Progenitor cell of endocrine pancreas (in vitro differentiated cells): ENCODE measurements at regions not wholly inside any gene's neighbourhood (a gene's known extent, or its start where the extent isn't known, plus 50 kb on each side); places are given as distances from the start of the nearest gene placed in this dataset.

Experiments
- DNase-seq: peaks from one replicate; pipeline ENCODE4 v3.0.0; 2021; ENCODE audit warnings: low spot score; ENCODE audit not compliant: unreplicated experiment
- H3K27ac Mint-ChIP-seq: 2 replicates; pipeline ENCODE4 v1.8.0; 2021; ENCODE audit warnings: mild to moderate bottlenecking, moderate library complexity, mixed read lengths
- H3K27me3 Mint-ChIP-seq: 2 replicates; pipeline ENCODE4 v1.8.0; 2021; ENCODE audit warnings: mixed read lengths
- H3K36me3 Mint-ChIP-seq: 2 replicates; pipeline ENCODE4 v1.8.0; 2022; ENCODE audit warnings: mixed read lengths; ENCODE audit not compliant: insufficient read depth
- H3K4me1 Mint-ChIP-seq: 2 replicates; pipeline ENCODE4 v1.8.0; 2021; ENCODE audit warnings: low read depth, mixed read lengths
- H3K4me3 Mint-ChIP-seq: 2 replicates; pipeline ENCODE4 v1.8.0; 2021; ENCODE audit warnings: low read depth, mild to moderate bottlenecking, moderate library complexity, mixed read lengths
- H3K9me3 Mint-ChIP-seq: 2 replicates; pipeline ENCODE4 v1.8.0; 2021; ENCODE audit warnings: low read depth, mixed read lengths
- TF ChIP-seq, protein P1 (sequence below): fragments of 200-600 bp; sonication (generic); IDR thresholded peaks from one replicate; pipeline ENCODE4 v1.5.0; 2021; ENCODE audit warnings: antibody characterized with exemption, mild to moderate bottlenecking; ENCODE audit not compliant: unreplicated experiment

DNA sequence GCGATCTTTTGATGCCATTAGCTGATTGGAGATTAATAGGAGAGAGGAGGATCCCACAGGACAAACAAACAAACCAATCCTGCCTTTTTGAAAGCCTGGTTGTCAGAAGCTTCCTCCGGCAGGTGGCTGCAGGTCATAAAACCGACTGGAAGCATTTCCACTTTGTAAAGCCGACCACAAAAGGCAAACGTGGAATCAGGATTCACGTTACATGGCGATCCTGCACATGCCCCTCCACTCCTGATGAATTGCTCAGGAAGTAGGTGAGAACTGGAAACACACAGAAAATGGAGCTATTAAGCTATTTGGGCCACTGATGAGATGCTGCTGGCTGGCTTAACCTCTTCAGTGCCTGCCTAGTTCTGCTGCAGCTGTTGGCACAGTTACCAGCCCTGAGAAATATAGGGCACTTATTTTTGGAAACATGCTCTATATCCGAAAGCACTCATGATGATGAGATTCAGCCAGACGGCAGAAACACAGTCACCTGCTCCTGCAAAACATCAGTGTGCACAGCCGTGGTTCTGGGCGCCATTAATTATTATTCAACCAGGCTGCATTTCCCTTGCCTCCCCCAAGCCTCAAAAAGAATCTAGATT lies 110.3 kb upstream of the ST6GAL2 start:
- no peaks in the 10 kb centered on the region for H3K36me3 Mint-ChIP-seq
- H3K4me3 Mint-ChIP-seq: no peak overlapping the region
- H3K27ac Mint-ChIP-seq: no peak overlapping the region
- peaks cover 1% of the 10 kb centered on the region for H3K4me1 Mint-ChIP-seq
- no peak for DNase-seq
- peaks cover 24% of the 10 kb centered on the region for H3K27me3 Mint-ChIP-seq
- TF ChIP-seq, protein P1, sequence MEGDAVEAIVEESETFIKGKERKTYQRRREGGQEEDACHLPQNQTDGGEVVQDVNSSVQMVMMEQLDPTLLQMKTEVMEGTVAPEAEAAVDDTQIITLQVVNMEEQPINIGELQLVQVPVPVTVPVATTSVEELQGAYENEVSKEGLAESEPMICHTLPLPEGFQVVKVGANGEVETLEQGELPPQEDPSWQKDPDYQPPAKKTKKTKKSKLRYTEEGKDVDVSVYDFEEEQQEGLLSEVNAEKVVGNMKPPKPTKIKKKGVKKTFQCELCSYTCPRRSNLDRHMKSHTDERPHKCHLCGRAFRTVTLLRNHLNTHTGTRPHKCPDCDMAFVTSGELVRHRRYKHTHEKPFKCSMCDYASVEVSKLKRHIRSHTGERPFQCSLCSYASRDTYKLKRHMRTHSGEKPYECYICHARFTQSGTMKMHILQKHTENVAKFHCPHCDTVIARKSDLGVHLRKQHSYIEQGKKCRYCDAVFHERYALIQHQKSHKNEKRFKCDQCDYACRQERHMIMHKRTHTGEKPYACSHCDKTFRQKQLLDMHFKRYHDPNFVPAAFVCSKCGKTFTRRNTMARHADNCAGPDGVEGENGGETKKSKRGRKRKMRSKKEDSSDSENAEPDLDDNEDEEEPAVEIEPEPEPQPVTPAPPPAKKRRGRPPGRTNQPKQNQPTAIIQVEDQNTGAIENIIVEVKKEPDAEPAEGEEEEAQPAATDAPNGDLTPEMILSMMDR: no peak
- H3K9me3 Mint-ChIP-seq: no peaks in the 10 kb centered on the region

DNA sequence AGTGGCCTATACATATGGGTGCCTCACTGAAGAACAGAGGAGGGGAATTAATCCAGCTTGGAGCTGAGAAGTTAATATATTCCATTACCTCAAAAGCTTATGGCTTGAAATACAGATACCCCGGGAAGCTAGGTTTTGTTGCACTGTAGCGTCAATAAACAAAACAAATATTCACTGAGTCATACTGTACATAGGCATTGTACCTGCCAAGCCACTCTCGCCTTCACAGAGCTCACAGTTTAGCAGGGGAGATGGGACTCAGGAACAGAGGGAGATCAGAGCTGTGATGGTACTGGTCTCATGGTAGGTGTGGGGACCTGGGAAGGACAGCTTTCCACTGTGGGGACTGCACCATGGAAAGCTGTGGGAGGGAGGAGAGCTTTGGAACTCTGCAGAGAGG lies 111.2 kb upstream of the ST6GAL2 start:
- no peaks in the 10 kb centered on the region for H3K36me3 Mint-ChIP-seq
- DNase-seq: no peak
- H3K9me3 Mint-ChIP-seq: no peaks in the 10 kb centered on the region
- H3K27me3 Mint-ChIP-seq: peaks cover 24% of the 10 kb centered on the region
- no peak overlapping the region for H3K4me3 Mint-ChIP-seq
- H3K27ac Mint-ChIP-seq: no peak overlapping the region
- TF ChIP-seq, protein P1: no peak
- H3K4me1 Mint-ChIP-seq: peaks cover 1% of the 10 kb centered on the region

DNA sequence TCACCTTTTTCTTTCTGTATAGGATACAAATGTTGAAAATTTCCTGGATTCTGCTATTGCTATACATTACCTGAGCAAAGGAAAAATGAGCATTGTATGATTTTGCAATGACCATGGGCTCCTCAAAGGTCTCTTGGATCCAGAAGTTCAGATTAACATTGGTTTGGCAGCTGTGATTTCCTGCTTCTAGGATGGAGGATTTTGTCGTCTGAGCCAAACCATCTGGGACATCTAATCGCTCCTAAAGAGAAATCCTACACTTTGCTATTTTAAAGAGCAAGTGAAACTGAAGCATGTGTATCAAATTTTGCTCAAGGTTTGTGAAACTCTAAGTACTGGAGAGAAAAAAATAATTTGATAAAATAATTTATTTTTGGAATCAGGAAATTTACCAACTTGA lies 115.1 kb upstream of the ST6GAL2 start:
- Mint-ChIP-seq H3K4me3 (no peak overlapping the region), H3K4me1 (peaks cover under 1% of the 10 kb centered on the region), H3K36me3 (no peaks in the 10 kb centered on the region), H3K27ac (no peak overlapping the region), H3K9me3 (no peaks in the 10 kb centered on the region), H3K27me3 (peaks cover 16% of the 10 kb centered on the region)
- TF ChIP-seq, protein P1: no peak
- DNase-seq: no peak

DNA sequence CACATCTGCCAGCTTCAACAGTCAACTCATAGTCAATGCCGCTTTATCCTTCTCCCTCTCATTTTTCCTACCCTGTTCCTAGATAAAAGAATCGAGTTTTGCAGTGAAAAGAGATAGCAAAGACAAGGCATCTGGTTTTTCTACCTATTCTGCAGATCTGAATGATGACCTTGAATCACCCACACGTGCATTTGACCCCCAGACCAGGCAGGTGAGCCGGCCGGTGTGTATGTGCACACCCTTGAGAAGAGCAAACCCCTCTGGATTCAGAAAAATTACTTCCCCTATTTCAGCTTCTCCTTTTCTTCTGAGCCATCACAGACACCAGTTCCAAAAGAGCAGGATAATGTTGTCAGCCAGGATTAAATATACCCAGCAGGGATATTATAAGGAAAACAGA lies 115.6 kb upstream of the ST6GAL2 start:
- TF ChIP-seq, protein P1: no peak
- H3K4me1 Mint-ChIP-seq: no peaks in the 10 kb centered on the region
- peaks cover 15% of the 10 kb centered on the region for H3K27me3 Mint-ChIP-seq
- DNase-seq: no peak
- no peaks in the 10 kb centered on the region for H3K9me3 Mint-ChIP-seq
- no peaks in the 10 kb centered on the region for H3K36me3 Mint-ChIP-seq
- H3K4me3 Mint-ChIP-seq: no peak overlapping the region
- H3K27ac Mint-ChIP-seq: no peak overlapping the region

DNA sequence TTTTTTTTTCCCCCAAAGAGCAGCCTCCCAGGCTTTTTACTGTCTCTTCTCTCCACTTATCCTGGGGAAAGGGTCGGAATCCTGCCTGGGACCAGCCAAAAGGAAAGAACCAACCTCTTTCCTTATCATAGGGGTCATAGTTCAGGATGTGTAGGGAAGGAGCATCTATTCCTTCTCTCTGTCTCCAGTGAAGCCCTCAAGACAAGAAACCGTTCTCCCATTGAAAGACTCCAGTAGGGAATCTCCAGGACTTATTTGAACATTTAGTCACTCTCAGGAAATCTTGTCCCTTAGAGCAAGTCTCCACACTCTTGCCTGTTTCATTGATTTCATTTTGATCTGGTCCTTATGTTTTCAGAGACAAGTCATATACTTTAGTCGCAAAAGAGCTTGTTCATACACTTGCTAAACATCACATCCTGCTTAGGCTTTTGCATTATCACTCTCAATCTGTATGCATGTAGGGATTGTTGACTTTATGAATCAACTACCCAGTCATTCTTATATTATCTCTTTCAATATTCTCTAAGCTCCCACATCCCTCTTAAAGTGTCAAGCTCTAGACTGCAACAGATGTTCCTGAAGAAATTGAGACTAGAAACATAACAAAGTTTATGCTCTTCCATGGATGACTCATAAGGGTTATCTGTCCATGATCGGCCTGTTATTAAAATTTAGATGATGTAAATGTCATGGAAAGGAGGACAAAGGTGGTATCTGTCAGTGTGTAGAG lies 116.2 kb upstream of the ST6GAL2 start:
- TF ChIP-seq, protein P1: no peak
- Mint-ChIP-seq H3K27me3 (peaks cover 13% of the 10 kb centered on the region), H3K4me3 (no peak overlapping the region), H3K4me1 (no peaks in the 10 kb centered on the region), H3K9me3 (no peaks in the 10 kb centered on the region), H3K36me3 (no peaks in the 10 kb centered on the region), H3K27ac (no peak overlapping the region)
- no peak for DNase-seq
